SK-N-SH (cell line): ENCODE measurements at regions not wholly inside any gene's neighbourhood (a gene's known extent, or its start where the extent isn't known, plus 50 kb on each side); places are given as distances from the start of the nearest gene placed in this dataset.

Experiments
- CTCF ChIP-seq: fragments of 200-600 bp; sonication (generic); IDR thresholded peaks from 2 replicates; pipeline ENCODE4 v1.6.1; 2017; ENCODE audit warnings: antibody characterized with exemption, mild to moderate bottlenecking, moderate library complexity
- ELF1 ChIP-seq: IDR thresholded peaks from 2 replicates; pipeline ENCODE4 v1.4.0; 2012
- EP300 ChIP-seq, 2 experiments: IDR thresholded peaks; 2 replicates each; pipeline versions ENCODE4 v1.4.0 to v1.6.1; 2012; ENCODE audit warnings: borderline replicate concordance in 1 of 2, low read depth in 1 of 2, low read length in 1 of 2
- MAX ChIP-seq: IDR thresholded peaks from 2 replicates; pipeline ENCODE4 v1.4.0; 2012; ENCODE audit warnings: low read depth
- POLR2AphosphoS5 ChIP-seq: IDR thresholded peaks from 2 replicates; pipeline ENCODE4 v1.6.1; 2012; ENCODE audit warnings: low read depth, low read length
- RCOR1 ChIP-seq: fragments of 150-350 bp; IDR thresholded peaks from 2 replicates; pipeline ENCODE4 v1.6.1; 2017; ENCODE audit warnings: antibody characterized with exemption, low read length
- SIN3A ChIP-seq: IDR thresholded peaks from 2 replicates; pipeline ENCODE4 v1.6.1; 2012; ENCODE audit warnings: low read depth, mild to moderate bottlenecking, low read length, moderate library complexity, borderline replicate concordance
- TAF1 ChIP-seq: IDR thresholded peaks from 2 replicates; pipeline ENCODE4 v1.6.1; 2012; ENCODE audit warnings: low read depth, mild to moderate bottlenecking, low read length, moderate library complexity, borderline replicate concordance
- USF2 ChIP-seq: fragments of 150-350 bp; IDR thresholded peaks from 2 replicates; pipeline ENCODE4 v1.6.1; 2017; ENCODE audit warnings: antibody characterized with exemption, low read length, low read depth, borderline replicate concordance
- YY1 ChIP-seq: IDR thresholded peaks from 2 replicates; pipeline ENCODE4 v1.4.0; 2012; ENCODE audit warnings: low read depth, mild to moderate bottlenecking

GRCh38 chr12:42733911-42734310, 144.4 kb upstream of the PRICKLE1 start:
- TF ChIP-seq POLR2AphosphoS5 = no peak
- TF ChIP-seq USF2 = no peak
- TF ChIP-seq CTCF = no peak
- no peak for TF ChIP-seq RCOR1
- no peak for TF ChIP-seq SIN3A
- no peak for TF ChIP-seq ELF1
- no peak for TF ChIP-seq EP300 (IDR thresholded peaks at IDR 0.05; ENCODE audit: borderline replicate concordance in 1 of 2, low read depth in 1 of 2, low read length in 1 of 2)
- TF ChIP-seq TAF1 = no peak
- no peak for TF ChIP-seq YY1
- no peak for TF ChIP-seq MAX
